GM23248 (cell line): ENCODE measurements at regions not wholly inside any gene's neighbourhood (a gene's known extent, or its start where the extent isn't known, plus 50 kb on each side); places are given as distances from the start of the nearest gene placed in this dataset.

Source experiments
- DNase-seq: peaks from one replicate; pipeline ENCODE4 v3.0.0-alpha.2; 2015
- H2AFZ ChIP-seq: fragments of 200-600 bp; sonication (generic); 2 replicates; pipeline ENCODE4 v1.6.1; 2016; ENCODE audit warnings: antibody characterized with exemption
- H3F3A ChIP-seq: fragments of 200-600 bp; sonication (generic); 2 replicates; pipeline ENCODE4 v1.6.1; 2016; ENCODE audit warnings: mild to moderate bottlenecking, antibody characterized with exemption, mixed run types; ENCODE audit not compliant: insufficient read depth
- H3K27ac ChIP-seq: fragments of 200-600 bp; sonication (generic); 2 replicates; pipeline ENCODE4 v1.5.1; 2016; ENCODE audit warnings: mild to moderate bottlenecking
- H3K27me3 ChIP-seq: fragments of 200-600 bp; sonication (generic); replicated peaks from 2 replicates; pipeline ENCODE4 v1.6.1; 2016; ENCODE audit warnings: mild to moderate bottlenecking; ENCODE audit not compliant: insufficient read depth
- H3K36me3 ChIP-seq: fragments of 200-600 bp; sonication (generic); 2 replicates; pipeline ENCODE4 v1.6.1; 2016; ENCODE audit warnings: low read depth, mild to moderate bottlenecking
- H3K4me1 ChIP-seq: fragments of 200-600 bp; sonication (generic); 2 replicates; pipeline ENCODE4 v1.6.1; 2016; ENCODE audit warnings: mild to moderate bottlenecking; ENCODE audit not compliant: insufficient read depth
- H3K4me2 ChIP-seq: fragments of 200-600 bp; sonication (generic); one replicate; pipeline ENCODE4 v1.6.1; 2016; ENCODE audit warnings: mild to moderate bottlenecking; ENCODE audit not compliant: unreplicated experiment
- H3K4me3 ChIP-seq: fragments of 200-600 bp; sonication (generic); 2 replicates; pipeline ENCODE4 v1.5.1; 2016; ENCODE audit warnings: mild to moderate bottlenecking
- H3K79me2 ChIP-seq: fragments of 200-600 bp; sonication (generic); 2 replicates; pipeline ENCODE4 v1.6.1; 2016; ENCODE audit warnings: mild to moderate bottlenecking; ENCODE audit not compliant: insufficient read depth
- H3K9ac ChIP-seq: fragments of 200-600 bp; sonication (generic); 2 replicates; pipeline ENCODE4 v1.6.1; 2016; ENCODE audit warnings: mild to moderate bottlenecking
- H3K9me2 ChIP-seq: fragments of 200-600 bp; sonication (generic); 2 replicates; pipeline ENCODE4 v1.6.1; 2016; ENCODE audit warnings: mixed run types, mild to moderate bottlenecking, moderate library complexity; ENCODE audit not compliant: insufficient read depth
- H3K9me3 ChIP-seq: fragments of 200-600 bp; sonication (generic); one replicate; pipeline ENCODE4 v1.6.1; 2017; ENCODE audit warnings: low read depth
- H4K20me1 ChIP-seq: fragments of 200-600 bp; sonication (generic); 2 replicates; pipeline ENCODE4 v1.6.0; 2016; ENCODE audit not compliant: insufficient read depth
- EZH2 ChIP-seq: fragments of 200-600 bp; sonication (generic); IDR thresholded peaks from 2 replicates; pipeline ENCODE4 v1.6.1; 2018; ENCODE audit warnings: antibody characterized with exemption, mild to moderate bottlenecking; ENCODE audit not compliant: insufficient read depth, poor library complexity, severe bottlenecking
- EZH2phosphoT487 ChIP-seq: fragments of 200-600 bp; sonication (generic); IDR thresholded peaks from 2 replicates; pipeline ENCODE4 v1.6.1; 2018; ENCODE audit warnings: antibody characterized with exemption, moderate library complexity, mild to moderate bottlenecking, low read depth; ENCODE audit not compliant: insufficient read depth
- WGBS, 2 experiments: methylation state at CpG; one replicate each; pipeline ENCODE4 v1.1.6; 2015 to 2017; ENCODE audit warnings: low lambda C conversion rate in 2 of 2, low coverage in 1 of 2; ENCODE audit errors: missing lambda C conversion rate in 2 of 2; 5-methylcytosine and 5-hydroxymethylcytosine counted together
- in situ Hi-C: fragments of 300-500 bp; cut with MboI; formaldehyde crosslinking; loops from 2 replicates; pipeline ENCODE4 v1.15.0; 2020

DNA sequence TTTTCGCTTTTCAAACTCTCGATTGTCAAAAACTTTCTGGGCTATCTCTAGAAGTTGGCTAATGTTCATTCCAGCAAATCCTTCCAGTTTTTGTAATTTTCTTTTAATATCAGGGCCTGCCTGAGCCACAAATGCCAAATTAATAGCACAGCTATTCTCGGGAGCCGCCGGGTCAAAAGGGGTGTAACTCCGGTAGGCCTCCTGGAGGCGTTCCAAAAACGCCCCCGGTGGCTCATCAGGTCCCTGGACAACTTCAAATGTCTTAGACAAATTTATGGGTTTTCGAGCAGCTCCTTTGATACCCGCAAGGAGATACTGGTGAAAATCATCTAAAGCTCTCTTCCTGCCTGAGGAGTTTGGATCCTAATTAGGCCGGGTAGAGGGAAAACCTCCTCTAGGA, 117.9 kb upstream of the PZP start:
- no peaks in the 10 kb centered on the region for H3K79me2 ChIP-seq
- in situ Hi-C loops = loop anchor here (25.0 kb wide), 1 partner anchor 136 kb away; no protein-coding TSS in a partner anchor
- H2AFZ ChIP-seq = no peak overlapping the region

DNA sequence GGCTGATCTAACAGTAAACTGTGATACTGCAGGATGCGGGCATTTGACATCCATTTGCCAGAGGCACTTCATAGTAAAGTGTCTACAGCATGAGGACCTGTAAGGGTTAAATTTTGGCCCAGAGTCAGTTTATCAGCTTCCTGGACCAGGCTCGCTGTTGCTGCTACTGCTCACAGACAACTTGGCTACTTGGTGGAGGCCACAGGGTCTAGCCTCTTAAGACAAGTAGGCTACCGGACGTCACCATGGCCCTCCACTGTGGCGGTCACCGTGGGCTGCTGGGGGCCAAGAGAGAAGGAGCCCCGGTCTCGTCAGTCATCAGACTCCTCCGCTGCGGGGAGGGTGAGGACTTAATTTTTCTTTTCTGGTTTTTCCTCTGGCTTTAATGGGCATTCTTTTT, 117.3 kb upstream of the PZP start:
- no peaks in the 10 kb centered on the region for H3F3A ChIP-seq
- no peaks in the 10 kb centered on the region for H3K9me3 ChIP-seq
- no peak overlapping the region for H3K4me3 ChIP-seq
- H3K79me2 ChIP-seq = no peaks in the 10 kb centered on the region
- H3K27ac ChIP-seq = no peak overlapping the region
- H3K27me3 ChIP-seq = peaks cover 12% of the 10 kb centered on the region
- H2AFZ ChIP-seq = no peak overlapping the region
- no peak overlapping the region for H3K9ac ChIP-seq
- H3K4me1 ChIP-seq = no peaks in the 10 kb centered on the region
- 55 to 60% methylated on average over 10 of the region's 10 CpGs for WGBS, 2 experiments
- no peaks in the 10 kb centered on the region for H3K36me3 ChIP-seq
- no peak for TF ChIP-seq EZH2
- TF ChIP-seq EZH2phosphoT487 = no peak
- no peak overlapping the region for H3K4me2 ChIP-seq
- DNase-seq = no peak
- no peaks in the 10 kb centered on the region for H4K20me1 ChIP-seq
- H3K9me2 ChIP-seq = no peaks in the 10 kb centered on the region
- in situ Hi-C loops = loop anchor here (25.0 kb wide), 1 partner anchor 137 kb away; no protein-coding TSS in a partner anchor

More for the DNA sequence above, 117.9 kb upstream of the PZP start:
- no peaks in the 10 kb centered on the region for H3K9me2 ChIP-seq
- DNase-seq = no peak
- no peak for TF ChIP-seq EZH2phosphoT487
- TF ChIP-seq EZH2 = no peak
- H3K27ac ChIP-seq = no peak overlapping the region
- peaks cover 12% of the 10 kb centered on the region for H3K27me3 ChIP-seq
- no peak overlapping the region for H3K4me2 ChIP-seq
- no peaks in the 10 kb centered on the region for H3F3A ChIP-seq
- H3K36me3 ChIP-seq = no peaks in the 10 kb centered on the region
- no peaks in the 10 kb centered on the region for H3K4me1 ChIP-seq
- H4K20me1 ChIP-seq = no peaks in the 10 kb centered on the region
- 41 to 51% methylated on average over 12 of the region's 12 CpGs for WGBS, 2 experiments
- H3K9me3 ChIP-seq = no peaks in the 10 kb centered on the region
- H3K9ac ChIP-seq = no peak overlapping the region
- no peak overlapping the region for H3K4me3 ChIP-seq

DNA sequence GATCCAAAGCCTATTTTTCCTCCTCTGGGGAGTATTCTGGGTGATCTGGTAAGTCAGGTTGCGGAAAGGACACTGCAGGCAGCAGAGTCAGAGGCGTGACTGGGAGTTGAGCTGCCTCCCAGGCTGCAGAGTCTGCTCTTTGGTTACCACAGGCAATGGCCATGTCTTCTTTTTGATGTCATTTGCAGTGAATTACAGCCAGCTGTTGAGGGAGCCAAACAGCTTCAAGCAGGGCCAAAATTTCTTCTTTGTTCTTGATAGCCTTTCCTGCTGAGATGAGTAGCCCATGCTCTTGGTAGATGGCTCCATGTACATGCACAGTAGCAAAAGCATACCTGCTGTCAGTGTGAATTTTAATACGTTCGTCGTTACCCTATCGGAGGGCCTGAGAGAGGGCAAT, 116.6 kb upstream of the PZP start:
- in situ Hi-C loops = loop anchor here (25.0 kb wide), 1 partner anchor 138 kb away; no protein-coding TSS in a partner anchor
- no peak overlapping the region for H3K4me3 ChIP-seq
- peaks cover 12% of the 10 kb centered on the region for H3K27me3 ChIP-seq
- H4K20me1 ChIP-seq = no peaks in the 10 kb centered on the region
- H3K27ac ChIP-seq = no peak overlapping the region
- 46 to 48% methylated on average over 6 of the region's 6 CpGs for WGBS, 2 experiments
- H3F3A ChIP-seq = no peaks in the 10 kb centered on the region
- H3K36me3 ChIP-seq = no peaks in the 10 kb centered on the region
- no peaks in the 10 kb centered on the region for H3K4me1 ChIP-seq
- no peak overlapping the region for H2AFZ ChIP-seq
- no peaks in the 10 kb centered on the region for H3K79me2 ChIP-seq
- no peak overlapping the region for H3K4me2 ChIP-seq
- no peak overlapping the region for H3K9ac ChIP-seq
- TF ChIP-seq EZH2 (no peak), EZH2phosphoT487 (no peak)
- no peak for DNase-seq
- no peaks in the 10 kb centered on the region for H3K9me3 ChIP-seq
- no peaks in the 10 kb centered on the region for H3K9me2 ChIP-seq

DNA sequence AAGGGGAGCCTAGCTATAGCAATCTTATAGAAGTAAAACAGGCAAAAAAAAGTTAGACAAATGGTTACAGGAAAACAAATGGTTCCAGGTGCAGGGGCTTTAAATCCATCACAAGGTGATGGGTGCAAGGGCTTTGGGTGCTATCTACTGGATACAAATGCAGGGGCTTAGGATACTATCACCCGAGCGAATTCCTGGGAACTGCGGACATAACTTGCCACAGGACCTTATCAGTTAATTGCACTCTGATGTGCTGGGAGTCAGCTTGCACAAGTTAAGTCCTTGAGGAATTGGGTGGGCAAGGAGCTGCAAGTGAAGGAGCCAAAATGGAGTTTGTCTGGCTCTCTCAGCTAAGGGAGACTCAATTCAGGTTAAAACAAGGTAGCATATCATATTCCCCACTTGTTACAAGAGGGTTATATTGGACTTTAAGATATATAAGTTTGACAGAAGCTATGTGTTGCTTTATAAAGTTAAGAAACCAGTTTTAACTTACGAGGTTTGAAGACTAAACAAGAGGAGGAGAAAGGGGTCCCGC, 115.0 kb upstream of the PZP start:
- no peak for DNase-seq
- no peaks in the 10 kb centered on the region for H3K36me3 ChIP-seq
- H3K79me2 ChIP-seq = no peaks in the 10 kb centered on the region
- H3K4me2 ChIP-seq = no peak overlapping the region
- no peak overlapping the region for H3K27ac ChIP-seq
- H4K20me1 ChIP-seq = no peaks in the 10 kb centered on the region
- H3K4me3 ChIP-seq = no peak overlapping the region
- no peak overlapping the region for H3K9ac ChIP-seq
- no peak overlapping the region for H2AFZ ChIP-seq
- in situ Hi-C loops = no loop called here
- no peaks in the 10 kb centered on the region for H3K4me1 ChIP-seq
- peaks cover 12% of the 10 kb centered on the region for H3K27me3 ChIP-seq
- TF ChIP-seq EZH2 = no peak
- 39 to 42% methylated on average over 5 of the region's 5 CpGs for WGBS, 2 experiments
- H3K9me3 ChIP-seq = no peaks in the 10 kb centered on the region
- H3F3A ChIP-seq = no peaks in the 10 kb centered on the region
- no peaks in the 10 kb centered on the region for H3K9me2 ChIP-seq

DNA sequence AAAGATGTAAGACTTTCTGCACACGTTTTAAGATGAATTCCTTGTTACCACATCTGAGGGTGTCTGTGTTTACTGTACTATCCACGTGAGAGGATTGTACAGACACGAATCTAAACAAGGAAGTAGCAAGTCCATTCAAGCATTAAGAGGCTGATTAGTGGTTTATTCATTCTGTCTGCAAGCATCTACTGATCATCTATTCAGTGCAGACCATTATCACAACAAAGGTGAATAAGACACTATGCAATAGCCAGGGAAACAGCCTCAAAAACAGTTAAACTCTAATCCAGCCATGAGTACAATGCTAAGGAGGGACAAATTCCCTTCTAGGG, 111.6 kb upstream of the PZP start:
- DNase-seq = no peak

More for the DNA sequence above, 111.6 kb upstream of the PZP start:
- no peaks in the 10 kb centered on the region for H3K9me3 ChIP-seq
- H3K4me3 ChIP-seq = no peak overlapping the region
- no peaks in the 10 kb centered on the region for H3K36me3 ChIP-seq
- H3K79me2 ChIP-seq = no peaks in the 10 kb centered on the region
- H3K4me1 ChIP-seq = no peaks in the 10 kb centered on the region
- no peaks in the 10 kb centered on the region for H4K20me1 ChIP-seq
- H3F3A ChIP-seq = no peaks in the 10 kb centered on the region
- WGBS, 2 experiments = 1 to 5% methylated on average over 3 of the region's 3 CpGs
- no peak overlapping the region for H3K9ac ChIP-seq
- in situ Hi-C loops = no loop called here
- no peak overlapping the region for H2AFZ ChIP-seq
- peaks cover 8% of the 10 kb centered on the region for H3K27me3 ChIP-seq
- TF ChIP-seq EZH2 (no peak), EZH2phosphoT487 (no peak)
- no peak overlapping the region for H3K4me2 ChIP-seq
- H3K27ac ChIP-seq = no peak overlapping the region
- no peaks in the 10 kb centered on the region for H3K9me2 ChIP-seq
